ENCODE measurements at regions not wholly inside any gene's neighbourhood (a gene's known extent, or its start where the extent isn't known, plus 50 kb on each side); places are given as distances from the start of the nearest gene placed in this dataset.

- no peak overlapping the region for H2AFZ ChIP-seq (ENCODE audit: control insufficient read depth, low read length)
Measured at GRCh38 chr18:57970356-57971095, 73.5 kb upstream of the NEDD4L start.

DNA sequence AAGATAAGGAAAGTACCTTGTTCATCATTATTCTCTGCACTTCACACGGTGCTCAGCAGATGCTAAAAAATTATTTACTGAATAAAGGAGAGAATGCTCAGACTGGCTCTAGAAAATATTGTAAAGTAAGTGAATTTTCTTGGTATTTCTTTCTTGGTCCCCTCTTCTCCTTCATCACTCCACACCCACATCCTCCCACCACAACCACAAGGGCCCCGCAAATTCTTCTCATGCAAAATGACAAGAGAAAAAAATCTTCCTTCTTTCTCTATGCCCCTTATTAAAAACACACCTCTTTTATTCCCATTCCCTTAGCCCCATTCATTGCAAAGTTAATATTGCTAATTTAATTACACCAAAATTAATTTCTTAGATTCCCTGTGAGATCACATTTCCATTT is 74.2 kb upstream of the NEDD4L start:
- no peak overlapping the region for H2AFZ ChIP-seq (ENCODE audit: control insufficient read depth, low read length)
- H4K20me1 ChIP-seq (ENCODE audit: control insufficient read depth, extremely low read depth, insufficient read depth, low read length) = no peaks in the 10 kb centered on the region
- no peak overlapping the region for H3K4me3 ChIP-seq (ENCODE audit: control insufficient read depth in 2 of 3, extremely low read depth in 1 of 3, insufficient read depth in 2 of 3, low read depth in 1 of 3, low read length in 3 of 3)
- dilution Hi-C loops (cut with MboI; ENCODE audit: extremely low pct_ligation_motif_present, low sequenced_read_pairs) = no loop called here
- no peak overlapping the region for H3K27ac ChIP-seq (ENCODE audit: control insufficient read depth, insufficient read depth, low read length)
- no peak overlapping the region for H3K9ac ChIP-seq (ENCODE audit: control insufficient read depth, extremely low read depth, insufficient read depth, low read length)
- H3K9me1 ChIP-seq (ENCODE audit: control insufficient read depth, extremely low read depth, insufficient read depth, low read length) = no peaks in the 10 kb centered on the region
- FAIRE-seq = no peak
- H3K4me1 ChIP-seq (ENCODE audit: control insufficient read depth, extremely low read depth, insufficient read depth, low read length) = no peaks in the 10 kb centered on the region
- TF ChIP-seq EZH2 (IDR thresholded peaks at IDR 0.05; ENCODE audit: low read length) = no peak
- no peak for DNase-seq (ENCODE audit: low read depth, low spot score)
- no peaks in the 10 kb centered on the region for H3K27me3 ChIP-seq (ENCODE audit: control insufficient read depth, extremely low read depth, insufficient read depth, low read length)
- H3K79me2 ChIP-seq (ENCODE audit: control insufficient read depth, insufficient read depth, low read length) = no peaks in the 10 kb centered on the region
- no peaks in the 10 kb centered on the region for H3K36me3 ChIP-seq (ENCODE audit: control insufficient read depth in 2 of 2, extremely low read depth in 1 of 2, insufficient read depth in 2 of 2, low read length in 2 of 2)
- H3K4me2 ChIP-seq (ENCODE audit: control insufficient read depth, extremely low read depth, insufficient read depth, low read depth, low read length) = no peak overlapping the region
- no peaks in the 10 kb centered on the region for H3K9me3 ChIP-seq (ENCODE audit: control insufficient read depth, low read depth, low read length)

More at GRCh38 chr18:57970356-57971095, 73.5 kb upstream of the NEDD4L start:
- Histone ChIP-seq H3K4me2 (ENCODE audit: control insufficient read depth, extremely low read depth, insufficient read depth, low read depth, low read length) (no peak overlapping the region), H4K20me1 (ENCODE audit: control insufficient read depth, extremely low read depth, insufficient read depth, low read length) (no peaks in the 10 kb centered on the region), H3K36me3 (ENCODE audit: control insufficient read depth in 2 of 2, extremely low read depth in 1 of 2, insufficient read depth in 2 of 2, low read length in 2 of 2) (no peaks in the 10 kb centered on the region), H3K4me1 (ENCODE audit: control insufficient read depth, extremely low read depth, insufficient read depth, low read length) (no peaks in the 10 kb centered on the region), H3K27me3 (ENCODE audit: control insufficient read depth, extremely low read depth, insufficient read depth, low read length) (no peaks in the 10 kb centered on the region), H3K4me3 (ENCODE audit: control insufficient read depth in 2 of 3, extremely low read depth in 1 of 3, insufficient read depth in 2 of 3, low read depth in 1 of 3, low read length in 3 of 3) (no peak overlapping the region), H3K9ac (ENCODE audit: control insufficient read depth, extremely low read depth, insufficient read depth, low read length) (no peak overlapping the region), H3K27ac (ENCODE audit: control insufficient read depth, insufficient read depth, low read length) (no peak overlapping the region), H3K79me2 (ENCODE audit: control insufficient read depth, insufficient read depth, low read length) (no peaks in the 10 kb centered on the region), H3K9me3 (ENCODE audit: control insufficient read depth, low read depth, low read length) (no peaks in the 10 kb centered on the region), H3K9me1 (ENCODE audit: control insufficient read depth, extremely low read depth, insufficient read depth, low read length) (no peaks in the 10 kb centered on the region)
- TF ChIP-seq EZH2 (IDR thresholded peaks at IDR 0.05; ENCODE audit: low read length) = no peak
- TF ChIP-seq, protein P1, sequence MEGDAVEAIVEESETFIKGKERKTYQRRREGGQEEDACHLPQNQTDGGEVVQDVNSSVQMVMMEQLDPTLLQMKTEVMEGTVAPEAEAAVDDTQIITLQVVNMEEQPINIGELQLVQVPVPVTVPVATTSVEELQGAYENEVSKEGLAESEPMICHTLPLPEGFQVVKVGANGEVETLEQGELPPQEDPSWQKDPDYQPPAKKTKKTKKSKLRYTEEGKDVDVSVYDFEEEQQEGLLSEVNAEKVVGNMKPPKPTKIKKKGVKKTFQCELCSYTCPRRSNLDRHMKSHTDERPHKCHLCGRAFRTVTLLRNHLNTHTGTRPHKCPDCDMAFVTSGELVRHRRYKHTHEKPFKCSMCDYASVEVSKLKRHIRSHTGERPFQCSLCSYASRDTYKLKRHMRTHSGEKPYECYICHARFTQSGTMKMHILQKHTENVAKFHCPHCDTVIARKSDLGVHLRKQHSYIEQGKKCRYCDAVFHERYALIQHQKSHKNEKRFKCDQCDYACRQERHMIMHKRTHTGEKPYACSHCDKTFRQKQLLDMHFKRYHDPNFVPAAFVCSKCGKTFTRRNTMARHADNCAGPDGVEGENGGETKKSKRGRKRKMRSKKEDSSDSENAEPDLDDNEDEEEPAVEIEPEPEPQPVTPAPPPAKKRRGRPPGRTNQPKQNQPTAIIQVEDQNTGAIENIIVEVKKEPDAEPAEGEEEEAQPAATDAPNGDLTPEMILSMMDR (optimal IDR thresholded peaks at IDR 0.05 in 1 of 3, IDR thresholded peaks at IDR 0.05 in 1 of 3, conservative IDR thresholded peaks at IDR 0.05 in 1 of 3; ENCODE audit: extremely low read depth in 1 of 3, insufficient read depth in 2 of 3, low read length in 3 of 3) = peak; percentile 42 to 60 (median 46)
- FAIRE-seq (no peak), DNase-seq (ENCODE audit: low read depth, low spot score) (no peak)
- dilution Hi-C loops (cut with MboI; ENCODE audit: extremely low pct_ligation_motif_present, low sequenced_read_pairs) = no loop called here

GRCh38 chr18:57965246-57965645 is 78.8 kb upstream of the NEDD4L start:
- DNase-seq (ENCODE audit: low read depth, low spot score) = no peak
- no peaks in the 10 kb centered on the region for H3K27me3 ChIP-seq (ENCODE audit: control insufficient read depth, extremely low read depth, insufficient read depth, low read length)
- no peak overlapping the region for H3K4me2 ChIP-seq (ENCODE audit: control insufficient read depth, extremely low read depth, insufficient read depth, low read depth, low read length)
- no peaks in the 10 kb centered on the region for H3K9me3 ChIP-seq (ENCODE audit: control insufficient read depth, low read depth, low read length)
- no peaks in the 10 kb centered on the region for H4K20me1 ChIP-seq (ENCODE audit: control insufficient read depth, extremely low read depth, insufficient read depth, low read length)
- FAIRE-seq = no peak
- no peaks in the 10 kb centered on the region for H3K79me2 ChIP-seq (ENCODE audit: control insufficient read depth, insufficient read depth, low read length)
- no peak overlapping the region for H2AFZ ChIP-seq (ENCODE audit: control insufficient read depth, low read length)
- H3K36me3 ChIP-seq (ENCODE audit: control insufficient read depth in 2 of 2, extremely low read depth in 1 of 2, insufficient read depth in 2 of 2, low read length in 2 of 2) = no peaks in the 10 kb centered on the region
- no peaks in the 10 kb centered on the region for H3K9me1 ChIP-seq (ENCODE audit: control insufficient read depth, extremely low read depth, insufficient read depth, low read length)
- no peak overlapping the region for H3K4me3 ChIP-seq (ENCODE audit: control insufficient read depth in 2 of 3, extremely low read depth in 1 of 3, insufficient read depth in 2 of 3, low read depth in 1 of 3, low read length in 3 of 3)
- no peak overlapping the region for H3K9ac ChIP-seq (ENCODE audit: control insufficient read depth, extremely low read depth, insufficient read depth, low read length)
- no peaks in the 10 kb centered on the region for H3K4me1 ChIP-seq (ENCODE audit: control insufficient read depth, extremely low read depth, insufficient read depth, low read length)
- dilution Hi-C loops (cut with MboI; ENCODE audit: extremely low pct_ligation_motif_present, low sequenced_read_pairs) = no loop called here
- H3K27ac ChIP-seq (ENCODE audit: control insufficient read depth, insufficient read depth, low read length) = no peak overlapping the region
- TF ChIP-seq, protein P1 (optimal IDR thresholded peaks at IDR 0.05 in 1 of 3, IDR thresholded peaks at IDR 0.05 in 1 of 3, conservative IDR thresholded peaks at IDR 0.05 in 1 of 3; ENCODE audit: extremely low read depth in 1 of 3, insufficient read depth in 2 of 3, low read length in 3 of 3) = no peak
- TF ChIP-seq EZH2 (IDR thresholded peaks at IDR 0.05; ENCODE audit: low read length) = no peak

Measured in keratinocyte (primary cell).